H9 (cell line): ENCODE measurements at regions not wholly inside any gene's neighbourhood (a gene's known extent, or its start where the extent isn't known, plus 50 kb on each side); places are given as distances from the start of the nearest gene placed in this dataset.

Experiments
- DNase-seq: peaks from one replicate; pipeline ENCODE4 v3.0.0-alpha.2; 2017
- H2AFZ ChIP-seq: one replicate; pipeline ENCODE4 v1.6.1; 2013; ENCODE audit warnings: mild to moderate bottlenecking, low read length, control low read depth, moderate library complexity
- H2AK5ac ChIP-seq: 2 replicates; pipeline ENCODE4 v1.6.1; 2013; ENCODE audit warnings: low read length, control low read depth, mixed read lengths; ENCODE audit not compliant: insufficient read length
- H2BK120ac ChIP-seq: one replicate; pipeline ENCODE4 v1.6.1; 2013; ENCODE audit warnings: low read depth, mild to moderate bottlenecking, low read length, control low read depth, inconsistent platforms; ENCODE audit not compliant: poor library complexity, severe bottlenecking
- H2BK12ac ChIP-seq: 2 replicates; pipeline ENCODE4 v1.6.1; 2013; ENCODE audit warnings: low read length, control low read depth, mixed read lengths, low read depth; ENCODE audit not compliant: insufficient read length
- H2BK15ac ChIP-seq: 2 replicates; pipeline ENCODE4 v1.6.1; 2013; ENCODE audit warnings: low read depth, low read length, control low read depth
- H2BK20ac ChIP-seq: one replicate; pipeline ENCODE4 v1.6.1; 2013; ENCODE audit warnings: low read depth, mild to moderate bottlenecking, low read length, control low read depth, inconsistent platforms; ENCODE audit not compliant: poor library complexity, severe bottlenecking
- H2BK5ac ChIP-seq: 2 replicates; pipeline ENCODE4 v1.6.1; 2013; ENCODE audit warnings: low read length, control low read depth, mixed read lengths; ENCODE audit not compliant: insufficient read length
- H3K14ac ChIP-seq: 2 replicates; pipeline ENCODE4 v1.6.1; 2013; ENCODE audit warnings: low read length, control low read depth; ENCODE audit not compliant: insufficient read depth
- H3K18ac ChIP-seq: 2 replicates; pipeline ENCODE4 v1.6.1; 2013; ENCODE audit warnings: low read depth, mild to moderate bottlenecking, mixed read lengths, low read length, control low read depth; ENCODE audit not compliant: insufficient read length
- H3K23ac ChIP-seq: 2 replicates; pipeline ENCODE4 v1.6.1; 2013; ENCODE audit warnings: low read length, control low read depth, mixed read lengths, low read depth; ENCODE audit not compliant: insufficient read length
- H3K23me2 ChIP-seq: 2 replicates; pipeline ENCODE4 v1.6.1; 2013; ENCODE audit warnings: low read depth, mild to moderate bottlenecking, mixed read lengths, low read length, control low read depth; ENCODE audit not compliant: insufficient read length, poor library complexity, severe bottlenecking
- H3K27ac ChIP-seq: 2 replicates; pipeline ENCODE4 v1.5.1; 2013; ENCODE audit warnings: low read length, control low read depth, mixed read lengths, low read depth; ENCODE audit not compliant: insufficient read length
- H3K27me3 ChIP-seq: 2 replicates; pipeline ENCODE4 v1.6.1; 2013; ENCODE audit warnings: low read length, control low read depth, inconsistent platforms; ENCODE audit not compliant: insufficient read depth
- H3K4ac ChIP-seq: 2 replicates; pipeline ENCODE4 v1.6.1; 2013; ENCODE audit warnings: low read depth, mild to moderate bottlenecking, control low read depth, inconsistent platforms, low read length, moderate library complexity
- H3K4me1 ChIP-seq: 2 replicates; pipeline ENCODE4 v1.6.1; 2013; ENCODE audit warnings: low read length, control low read depth, inconsistent platforms; ENCODE audit not compliant: insufficient read depth
- H3K4me2 ChIP-seq: 2 replicates; pipeline ENCODE4 v1.6.1; 2013; ENCODE audit warnings: low read length, control low read depth, mixed read lengths; ENCODE audit not compliant: insufficient read length, insufficient read depth
- H3K56ac ChIP-seq: 2 replicates; pipeline ENCODE4 v1.6.1; 2013; ENCODE audit warnings: low read depth, mild to moderate bottlenecking, mixed read lengths, low read length, control low read depth; ENCODE audit not compliant: insufficient read length
- H3K79me1 ChIP-seq: 2 replicates; pipeline ENCODE4 v1.6.1; 2013; ENCODE audit warnings: low read depth, mild to moderate bottlenecking, moderate library complexity, low read length, control low read depth, inconsistent platforms; ENCODE audit not compliant: insufficient read depth, poor library complexity, severe bottlenecking
- H3K79me2 ChIP-seq: 2 replicates; pipeline ENCODE4 v1.6.1; 2013; ENCODE audit warnings: low read length, control low read depth, inconsistent platforms; ENCODE audit not compliant: insufficient read depth
- H3K9ac ChIP-seq: 2 replicates; pipeline ENCODE4 v1.6.1; 2013; ENCODE audit warnings: low read length, control low read depth, mixed read lengths; ENCODE audit not compliant: insufficient read length; ENCODE audit errors: extremely low read depth
- H3K9me3 ChIP-seq: one replicate; pipeline ENCODE4 v1.6.1; 2013; ENCODE audit warnings: low read depth, low read length, inconsistent platforms; ENCODE audit not compliant: control insufficient read depth
- H3T11ph ChIP-seq: one replicate; pipeline ENCODE4 v1.6.1; 2013; ENCODE audit warnings: mild to moderate bottlenecking, low read length, control low read depth, inconsistent platforms
- H4K20me1 ChIP-seq: one replicate; pipeline ENCODE4 v1.6.1; 2013; ENCODE audit not compliant: control insufficient read depth, insufficient read length, insufficient read depth
- H4K5ac ChIP-seq: 2 replicates; pipeline ENCODE4 v1.6.1; 2013; ENCODE audit warnings: low read depth, mild to moderate bottlenecking, mixed read lengths, low read length, control low read depth; ENCODE audit not compliant: insufficient read length
- H4K8ac ChIP-seq: replicated peaks from 2 replicates; pipeline ENCODE4 v1.6.1; 2013; ENCODE audit warnings: low read length, control low read depth, mixed read lengths, low read depth; ENCODE audit not compliant: insufficient read length
- H4K91ac ChIP-seq: 2 replicates; pipeline ENCODE4 v1.6.1; 2013; ENCODE audit warnings: low read depth, mild to moderate bottlenecking, moderate library complexity, mixed read lengths, low read length, control low read depth; ENCODE audit not compliant: insufficient read length
- H3K27ac Mint-ChIP-seq, 3 experiments: 2 replicates in 2 of 3; 3 replicates in 1 of 3; pipeline ENCODE4 v1.8.0; 2020 to 2021; ENCODE audit warnings: mixed read lengths in 3 of 3, mild to moderate bottlenecking in 1 of 3, moderate library complexity in 1 of 3
- H3K27me3 Mint-ChIP-seq: 2 replicates; pipeline ENCODE4 v1.8.0; 2021; ENCODE audit warnings: low read depth, mild to moderate bottlenecking, moderate library complexity, mixed read lengths
- H3K36me3 Mint-ChIP-seq, 3 experiments: 2 replicates in 2 of 3; 3 replicates in 1 of 3; pipeline ENCODE4 v1.8.0; 2020 to 2021; ENCODE audit warnings: low read depth in 3 of 3, mixed read lengths in 3 of 3; ENCODE audit not compliant: insufficient read depth in 1 of 3
- H3K4me1 Mint-ChIP-seq, 2 experiments: 2 replicates each; pipeline ENCODE4 v1.8.0; 2020; ENCODE audit warnings: mixed read lengths in 2 of 2
- H3K4me3 Mint-ChIP-seq, 2 experiments: 2 replicates in 1 of 2; 3 replicates in 1 of 2; pipeline ENCODE4 v1.8.0; 2020 to 2021; ENCODE audit warnings: mild to moderate bottlenecking in 2 of 2, mixed read lengths in 2 of 2, moderate library complexity in 1 of 2
- H3K9me3 Mint-ChIP-seq, 2 experiments: 2 replicates in 1 of 2; 3 replicates in 1 of 2; pipeline ENCODE4 v1.8.0; 2020; ENCODE audit warnings: mild to moderate bottlenecking in 2 of 2, mixed read lengths in 2 of 2, moderate library complexity in 1 of 2
- WGBS: extraction: QIAGEN DNeasy Blood & Tissue Kit; methylation state at CpG from one replicate; pipeline ENCODE4 v1.1.7; 2013; ENCODE audit warnings: missing lambda C conversion rate, low lambda C conversion rate, mixed read lengths; ENCODE audit not compliant: insufficient read length; ENCODE audit errors: extremely low coverage; 5-methylcytosine and 5-hydroxymethylcytosine counted together
- TF ChIP-seq, protein P1 (sequence below): fragments of 200-600 bp; sonication (generic); conservative IDR thresholded peaks from 3 replicates; pipeline ENCODE4 v1.8.0; 2021; ENCODE audit warnings: antibody characterized with exemption, mild to moderate bottlenecking

DNA sequence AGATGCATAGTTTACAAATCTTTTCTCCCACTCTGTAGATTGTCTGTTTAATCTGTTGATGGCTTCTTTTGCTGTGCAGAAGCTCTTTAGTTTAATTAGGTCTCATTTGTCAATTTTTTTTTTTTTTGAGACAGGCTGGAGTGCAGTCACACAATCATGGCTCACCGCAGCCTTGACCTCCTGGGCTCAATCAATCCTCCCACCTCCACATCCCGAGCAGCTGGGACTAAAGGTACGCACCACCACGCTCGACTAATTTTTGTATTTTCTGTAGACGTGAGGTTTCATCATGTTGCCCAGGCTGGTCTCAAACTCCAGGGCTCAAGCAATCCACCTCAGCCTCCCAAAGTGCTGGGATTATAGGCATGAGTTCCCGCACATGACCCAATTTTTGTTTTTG lies 1655.8 kb downstream of the REEP3 start:
- H3K4ac ChIP-seq: no peak overlapping the region
- H3K23me2 ChIP-seq: no peaks in the 10 kb centered on the region
- no peak overlapping the region for H3K4me2 ChIP-seq
- H4K5ac ChIP-seq: no peak overlapping the region
- no peak overlapping the region for H3K56ac ChIP-seq
- no peaks in the 10 kb centered on the region for H3K4me1 ChIP-seq
- H3K27ac Mint-ChIP-seq: no peak overlapping the region
- TF ChIP-seq, protein P1, sequence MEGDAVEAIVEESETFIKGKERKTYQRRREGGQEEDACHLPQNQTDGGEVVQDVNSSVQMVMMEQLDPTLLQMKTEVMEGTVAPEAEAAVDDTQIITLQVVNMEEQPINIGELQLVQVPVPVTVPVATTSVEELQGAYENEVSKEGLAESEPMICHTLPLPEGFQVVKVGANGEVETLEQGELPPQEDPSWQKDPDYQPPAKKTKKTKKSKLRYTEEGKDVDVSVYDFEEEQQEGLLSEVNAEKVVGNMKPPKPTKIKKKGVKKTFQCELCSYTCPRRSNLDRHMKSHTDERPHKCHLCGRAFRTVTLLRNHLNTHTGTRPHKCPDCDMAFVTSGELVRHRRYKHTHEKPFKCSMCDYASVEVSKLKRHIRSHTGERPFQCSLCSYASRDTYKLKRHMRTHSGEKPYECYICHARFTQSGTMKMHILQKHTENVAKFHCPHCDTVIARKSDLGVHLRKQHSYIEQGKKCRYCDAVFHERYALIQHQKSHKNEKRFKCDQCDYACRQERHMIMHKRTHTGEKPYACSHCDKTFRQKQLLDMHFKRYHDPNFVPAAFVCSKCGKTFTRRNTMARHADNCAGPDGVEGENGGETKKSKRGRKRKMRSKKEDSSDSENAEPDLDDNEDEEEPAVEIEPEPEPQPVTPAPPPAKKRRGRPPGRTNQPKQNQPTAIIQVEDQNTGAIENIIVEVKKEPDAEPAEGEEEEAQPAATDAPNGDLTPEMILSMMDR: no peak
- H4K8ac ChIP-seq: no peak overlapping the region
- no peak overlapping the region for H3K9ac ChIP-seq
- H2BK5ac ChIP-seq: no peak overlapping the region
- peaks cover 8 to 10% of the 10 kb centered on the region in 2 experiments; a peak in 3 of 5 replicates for H3K9me3 Mint-ChIP-seq
- no peak overlapping the region for H2BK120ac ChIP-seq
- H2BK15ac ChIP-seq: no peak overlapping the region
- peaks cover 0 to 3% (median 2%) of the 10 kb centered on the region in 3 experiments; a peak in 2 of 7 replicates for H3K36me3 Mint-ChIP-seq
- H3K79me2 ChIP-seq: no peaks in the 10 kb centered on the region
- no peak overlapping the region for H2AFZ ChIP-seq
- no peak overlapping the region for H3T11ph ChIP-seq
- H3K27ac ChIP-seq: no peak overlapping the region
- H3K9me3 ChIP-seq: no peaks in the 10 kb centered on the region
- no peak overlapping the region for H2BK20ac ChIP-seq
- DNase-seq: no peak
- H3K14ac ChIP-seq: no peak overlapping the region
- H3K4me1 Mint-ChIP-seq: no peaks in the 10 kb centered on the region
- H3K23ac ChIP-seq: no peak overlapping the region
- no peaks in the 10 kb centered on the region for H4K20me1 ChIP-seq
- no peak overlapping the region for H3K4me3 Mint-ChIP-seq
- no peak overlapping the region for H2AK5ac ChIP-seq
- H3K18ac ChIP-seq: no peak overlapping the region
- no peaks in the 10 kb centered on the region for H3K79me1 ChIP-seq
- H2BK12ac ChIP-seq: no peak overlapping the region
- H3K27me3 Mint-ChIP-seq: no peaks in the 10 kb centered on the region
- H3K27me3 ChIP-seq: no peaks in the 10 kb centered on the region
- H4K91ac ChIP-seq: no peak overlapping the region
- WGBS: no CpG with 5 or more reads among the region's 7 CpGs
